Memory B cell (primary cell): ENCODE measurements at regions not wholly inside any gene's neighbourhood (a gene's known extent, or its start where the extent isn't known, plus 50 kb on each side); places are given as distances from the start of the nearest gene placed in this dataset.

Source experiments
- ATAC-seq: fragments of 150-1000 bp; cut with Tn5 transposase; 2 replicates; pipeline ENCODE4 v1.10.0; 2021; ENCODE audit warnings: low read depth, mild to moderate bottlenecking, moderate library complexity
- DNase-seq, 2 donors: peaks; one replicate each; pipeline ENCODE4 v3.0.0; 2022; ENCODE audit warnings: low spot score in 2 of 2
- H3K27ac Mint-ChIP-seq: one replicate; pipeline ENCODE4 v1.8.0; 2022; ENCODE audit warnings: mild to moderate bottlenecking, moderate library complexity, mixed read lengths
- H3K27me3 Mint-ChIP-seq: one replicate; pipeline ENCODE4 v1.8.0; 2022; ENCODE audit warnings: mixed read lengths
- H3K36me3 Mint-ChIP-seq: one replicate; pipeline ENCODE4 v1.8.0; 2022; ENCODE audit warnings: mild to moderate bottlenecking, mixed read lengths
- H3K4me1 Mint-ChIP-seq: one replicate; pipeline ENCODE4 v1.8.0; 2022; ENCODE audit warnings: mixed read lengths
- H3K4me3 Mint-ChIP-seq: one replicate; pipeline ENCODE4 v1.8.0; 2022; ENCODE audit warnings: mild to moderate bottlenecking, moderate library complexity, mixed read lengths
- H3K9me3 Mint-ChIP-seq: one replicate; pipeline ENCODE4 v1.8.0; 2022; ENCODE audit warnings: mixed read lengths

DNA sequence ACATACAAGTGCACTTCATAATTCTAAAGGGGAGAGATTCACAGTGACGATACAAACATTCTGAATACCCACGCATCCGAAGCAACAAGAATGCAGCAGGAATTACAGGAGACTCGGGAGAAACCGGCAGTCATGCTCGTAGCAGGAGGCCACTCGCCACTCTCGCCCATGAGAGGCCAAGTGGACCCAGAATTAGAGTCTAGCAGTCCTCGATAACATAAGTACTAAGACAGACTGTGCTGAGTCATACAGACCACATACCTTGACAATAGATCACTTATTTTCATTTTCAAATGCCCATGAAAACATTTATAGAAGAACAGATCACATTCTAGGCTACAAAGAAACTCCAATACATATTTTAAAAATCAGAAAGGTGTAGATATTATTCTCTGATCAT is 299.1 kb upstream of the TSHZ3 start:
- ATAC-seq, result no peak
- no peak for DNase-seq
- H3K27ac Mint-ChIP-seq, result no peak overlapping the region
- no peaks in the 10 kb centered on the region for H3K27me3 Mint-ChIP-seq
- H3K9me3 Mint-ChIP-seq, result peaks cover 19% of the 10 kb centered on the region
- no peaks in the 10 kb centered on the region for H3K4me1 Mint-ChIP-seq
- H3K36me3 Mint-ChIP-seq, result no peaks in the 10 kb centered on the region
- H3K4me3 Mint-ChIP-seq, result no peak overlapping the region

DNA sequence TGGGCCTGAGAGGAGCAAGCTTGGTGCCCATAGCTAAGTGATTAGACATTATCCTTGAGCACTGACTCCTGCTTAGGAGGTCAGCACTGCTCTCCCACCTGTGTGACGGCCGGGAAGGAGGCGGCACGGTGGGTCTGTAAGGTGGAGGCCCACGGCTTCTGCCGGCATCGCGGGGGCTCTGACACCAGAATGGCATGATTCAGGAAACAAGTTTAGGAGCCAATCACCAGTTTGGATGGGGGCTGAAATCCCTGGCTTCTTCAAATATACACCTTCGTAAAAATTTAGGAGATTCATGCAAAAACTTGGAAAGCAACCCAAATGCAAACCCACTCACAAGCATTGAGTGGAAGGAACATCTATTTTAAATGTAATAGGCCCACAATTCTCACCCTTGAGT is 307.3 kb upstream of the TSHZ3 start:
- Mint-ChIP-seq H3K36me3 (no peaks in the 10 kb centered on the region), H3K27me3 (peaks cover 1% of the 10 kb centered on the region), H3K4me1 (no peaks in the 10 kb centered on the region), H3K4me3 (no peak overlapping the region), H3K9me3 (peaks cover 13% of the 10 kb centered on the region), H3K27ac (no peak overlapping the region)
- ATAC-seq (no peak), DNase-seq (no peak)

DNA sequence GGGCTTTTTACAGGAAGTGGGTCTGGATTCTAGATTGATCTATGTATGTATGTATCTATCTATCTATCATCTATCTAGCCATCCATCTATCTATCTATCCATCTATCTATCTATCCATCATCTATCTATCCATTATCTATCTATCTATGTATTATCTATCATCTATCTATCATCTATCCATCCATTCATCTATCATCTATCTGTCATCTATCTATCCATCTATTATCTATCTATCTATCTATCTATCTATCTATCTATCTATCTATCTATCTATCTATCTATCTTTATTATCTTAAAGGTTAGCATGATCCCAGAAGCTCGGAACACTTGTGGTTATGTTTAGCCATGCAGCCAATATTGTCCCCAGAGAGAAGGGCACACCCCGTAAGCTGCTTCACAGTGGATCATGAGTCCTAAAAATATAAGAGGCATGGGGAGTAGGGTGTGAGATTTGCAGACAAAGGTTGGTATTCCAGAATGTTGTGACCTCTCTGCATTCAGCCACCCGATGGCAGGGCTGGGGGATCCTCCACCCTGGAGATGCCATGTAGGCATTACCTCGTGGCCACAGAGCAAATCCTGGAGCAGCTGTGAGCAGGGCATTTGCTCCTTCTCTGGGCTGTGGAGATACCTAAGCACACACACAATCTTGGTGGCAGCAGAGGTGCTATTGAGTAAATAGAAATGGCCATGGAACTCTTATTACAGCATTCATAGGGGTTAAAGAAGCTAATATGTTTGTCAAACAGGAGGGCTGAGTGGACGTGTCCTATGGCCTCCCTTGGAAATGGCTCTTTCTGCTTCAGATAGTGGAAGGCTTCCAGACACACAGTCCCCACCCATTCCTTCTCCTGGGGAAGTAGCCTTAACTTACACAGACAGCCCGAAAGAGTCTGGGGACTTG is 310.0 kb upstream of the TSHZ3 start:
- H3K4me3 Mint-ChIP-seq, result no peak overlapping the region
- H3K4me1 Mint-ChIP-seq, result no peaks in the 10 kb centered on the region
- no peaks in the 10 kb centered on the region for H3K36me3 Mint-ChIP-seq
- H3K27me3 Mint-ChIP-seq, result peaks cover 1% of the 10 kb centered on the region
- DNase-seq (no peak), ATAC-seq (no peak)
- no peak overlapping the region for H3K27ac Mint-ChIP-seq
- peaks cover 10% of the 10 kb centered on the region for H3K9me3 Mint-ChIP-seq

DNA sequence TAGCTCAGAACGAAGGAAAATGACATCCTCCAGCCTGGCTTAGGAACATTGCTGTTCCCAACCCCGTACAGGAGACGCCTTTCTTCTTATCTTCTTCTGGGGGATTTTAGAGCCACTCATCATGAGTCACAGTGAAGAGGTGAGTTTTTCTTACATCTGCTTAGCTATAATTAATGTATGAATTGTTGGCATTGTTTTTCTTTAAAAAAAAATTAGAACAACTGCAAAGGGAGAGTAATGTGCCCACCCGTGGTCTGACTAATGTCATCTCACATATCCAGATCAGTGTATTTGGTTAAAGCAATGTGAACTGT is 310.6 kb upstream of the TSHZ3 start:
- no peak for ATAC-seq
- H3K4me3 Mint-ChIP-seq, result no peak overlapping the region
- no peaks in the 10 kb centered on the region for H3K4me1 Mint-ChIP-seq
- H3K27me3 Mint-ChIP-seq, result peaks cover 1% of the 10 kb centered on the region
- DNase-seq, result no peak
- H3K9me3 Mint-ChIP-seq, result peaks cover 8% of the 10 kb centered on the region
- no peaks in the 10 kb centered on the region for H3K36me3 Mint-ChIP-seq
- H3K27ac Mint-ChIP-seq, result no peak overlapping the region

DNA sequence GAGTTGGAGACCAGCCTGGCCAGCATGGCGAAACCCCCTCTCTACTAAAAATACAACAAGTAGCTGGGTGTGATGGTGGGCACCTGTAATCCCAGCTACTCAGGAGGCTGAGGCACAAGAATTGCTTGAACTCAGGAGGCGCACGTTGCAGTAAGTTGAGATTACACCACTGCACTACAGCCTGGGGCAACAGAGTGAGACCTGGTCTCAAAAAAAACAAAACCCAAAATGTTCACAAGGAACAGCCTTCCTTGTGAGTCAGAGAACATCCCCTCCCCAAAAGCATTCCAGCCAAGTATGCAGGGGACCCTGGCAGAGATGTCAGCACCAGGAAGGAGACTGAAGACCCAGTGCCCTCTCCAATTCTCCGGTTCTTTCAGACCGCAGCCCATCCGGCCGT is 314.9 kb upstream of the TSHZ3 start:
- H3K27ac Mint-ChIP-seq, result no peak overlapping the region

DNA sequence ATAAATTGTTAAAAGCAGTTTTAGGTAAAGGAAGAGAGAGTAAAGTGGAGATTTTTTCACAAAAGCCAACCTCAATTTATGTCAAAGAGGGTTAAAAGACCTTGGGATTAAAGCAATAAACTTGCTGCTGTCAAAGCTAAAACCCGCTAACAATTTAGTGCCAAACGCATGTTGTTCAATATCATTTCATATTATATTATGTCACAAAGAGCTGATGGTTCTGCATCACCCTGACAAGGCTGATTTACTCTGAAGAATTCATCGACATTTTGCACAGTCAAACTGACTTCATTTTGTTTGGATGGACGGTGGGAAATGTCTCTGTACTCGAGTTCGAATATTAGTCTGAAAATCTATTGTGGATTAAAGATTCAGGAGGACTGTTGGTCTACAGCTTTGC is 315.8 kb upstream of the TSHZ3 start:
- H3K27ac Mint-ChIP-seq, result no peak overlapping the region
- no peak for DNase-seq
- H3K9me3 Mint-ChIP-seq, result peaks cover 2% of the 10 kb centered on the region
- no peak for ATAC-seq
- no peaks in the 10 kb centered on the region for H3K36me3 Mint-ChIP-seq
- H3K4me3 Mint-ChIP-seq, result no peak overlapping the region
- H3K27me3 Mint-ChIP-seq, result peaks cover 1% of the 10 kb centered on the region
- H3K4me1 Mint-ChIP-seq, result no peaks in the 10 kb centered on the region

More for the DNA sequence above, 314.9 kb upstream of the TSHZ3 start:
- Mint-ChIP-seq H3K4me1 (no peaks in the 10 kb centered on the region), H3K9me3 (peaks cover 2% of the 10 kb centered on the region), H3K27me3 (peaks cover 1% of the 10 kb centered on the region), H3K36me3 (no peaks in the 10 kb centered on the region), H3K4me3 (no peak overlapping the region)
- ATAC-seq (no peak), DNase-seq (no peak)

DNA sequence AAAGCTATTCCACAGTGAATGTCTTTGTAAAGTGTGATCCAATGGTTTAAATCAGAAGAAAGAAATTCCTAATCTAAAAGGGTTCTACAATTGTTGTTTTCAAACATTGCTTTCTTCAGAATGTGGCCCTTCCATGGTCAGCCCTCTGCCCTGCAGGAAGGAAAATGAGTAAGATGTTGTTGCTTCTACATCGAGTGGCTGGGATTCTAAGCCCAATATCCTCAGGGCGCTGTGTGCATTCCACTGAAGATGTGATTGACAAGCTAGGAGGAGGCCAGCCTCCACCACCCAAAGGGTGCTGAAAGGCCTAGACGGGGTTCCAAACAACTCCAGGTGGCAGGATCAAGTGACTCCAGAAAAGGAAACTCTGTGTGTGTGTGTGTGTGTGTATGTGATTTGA is 316.9 kb upstream of the TSHZ3 start:
- H3K27me3 Mint-ChIP-seq, result no peaks in the 10 kb centered on the region
- no peaks in the 10 kb centered on the region for H3K36me3 Mint-ChIP-seq
- H3K27ac Mint-ChIP-seq, result no peak overlapping the region
- no peak for DNase-seq
- H3K4me3 Mint-ChIP-seq, result no peak overlapping the region
- no peaks in the 10 kb centered on the region for H3K4me1 Mint-ChIP-seq
- no peaks in the 10 kb centered on the region for H3K9me3 Mint-ChIP-seq
- ATAC-seq, result no peak

DNA sequence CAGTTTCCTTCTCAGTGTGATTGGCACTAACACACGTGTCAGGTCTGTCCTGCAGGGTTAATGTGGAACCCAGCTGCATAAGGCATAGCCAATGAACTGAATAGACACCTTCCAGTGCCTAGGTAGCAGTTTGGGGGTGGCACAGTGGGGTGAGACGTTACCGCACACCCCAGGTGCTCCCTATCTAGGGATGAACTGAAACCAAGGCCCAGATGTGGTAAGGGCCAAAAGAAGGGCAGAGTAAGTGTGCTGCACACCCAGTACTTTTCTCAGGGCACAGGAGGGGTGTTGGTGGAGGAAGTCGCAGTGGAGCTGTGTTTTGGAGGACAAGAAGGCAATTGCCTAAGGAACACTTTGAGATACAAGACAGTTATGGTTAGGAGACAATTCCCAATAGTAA is 317.9 kb upstream of the TSHZ3 start:
- Mint-ChIP-seq H3K27me3 (no peaks in the 10 kb centered on the region), H3K4me3 (no peak overlapping the region), H3K36me3 (no peaks in the 10 kb centered on the region), H3K4me1 (no peaks in the 10 kb centered on the region), H3K27ac (no peak overlapping the region), H3K9me3 (no peaks in the 10 kb centered on the region)
- DNase-seq (no peak), ATAC-seq (no peak)

DNA sequence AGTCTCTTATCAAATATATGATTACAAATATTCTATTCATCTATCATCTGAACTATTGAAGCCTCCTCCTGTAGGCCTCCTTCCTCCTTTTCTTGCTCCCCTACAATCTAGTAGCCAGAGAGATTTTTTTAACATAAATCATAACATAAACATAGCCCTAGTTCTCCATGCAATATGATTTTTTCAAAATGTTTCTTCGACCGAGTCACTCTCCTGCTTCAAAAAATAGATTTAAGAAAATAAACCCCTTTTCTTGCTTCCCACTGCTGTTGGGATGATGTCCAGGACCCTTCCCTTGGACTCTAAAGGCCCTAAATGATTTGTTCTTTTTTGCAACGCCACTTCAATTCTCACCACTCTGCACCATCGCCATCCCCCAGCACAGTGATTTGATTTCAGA is 319.7 kb upstream of the TSHZ3 start:
- H3K36me3 Mint-ChIP-seq, result no peaks in the 10 kb centered on the region
- no peak for ATAC-seq
- no peak for DNase-seq
- H3K9me3 Mint-ChIP-seq, result peaks cover 4% of the 10 kb centered on the region
- no peak overlapping the region for H3K4me3 Mint-ChIP-seq
- H3K27me3 Mint-ChIP-seq, result no peaks in the 10 kb centered on the region
- H3K27ac Mint-ChIP-seq, result no peak overlapping the region
- H3K4me1 Mint-ChIP-seq, result no peaks in the 10 kb centered on the region

DNA sequence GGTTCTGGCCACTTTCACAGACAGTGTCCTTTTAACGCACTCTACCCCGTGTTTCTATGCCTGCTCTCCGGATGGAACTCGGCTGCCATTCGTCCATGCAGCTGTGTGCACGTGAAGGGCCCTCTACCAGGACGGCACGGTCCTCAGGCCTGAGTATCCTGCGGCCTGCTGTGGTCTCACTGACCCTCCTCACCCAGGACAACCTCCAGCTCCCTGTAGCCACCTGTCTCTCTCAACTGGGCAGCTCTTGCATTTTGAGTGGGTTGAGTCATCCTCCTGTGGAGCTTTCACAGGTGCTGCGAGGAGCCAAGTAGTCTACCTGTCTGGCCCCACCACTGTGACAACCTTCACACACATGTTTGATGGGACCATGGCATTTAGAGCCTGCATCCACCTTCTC is 321.7 kb upstream of the TSHZ3 start:
- Mint-ChIP-seq H3K4me3 (no peak overlapping the region), H3K27ac (no peak overlapping the region), H3K9me3 (peaks cover 6% of the 10 kb centered on the region), H3K4me1 (no peaks in the 10 kb centered on the region), H3K36me3 (no peaks in the 10 kb centered on the region), H3K27me3 (no peaks in the 10 kb centered on the region)
- no peak for ATAC-seq
- DNase-seq, result no peak

DNA sequence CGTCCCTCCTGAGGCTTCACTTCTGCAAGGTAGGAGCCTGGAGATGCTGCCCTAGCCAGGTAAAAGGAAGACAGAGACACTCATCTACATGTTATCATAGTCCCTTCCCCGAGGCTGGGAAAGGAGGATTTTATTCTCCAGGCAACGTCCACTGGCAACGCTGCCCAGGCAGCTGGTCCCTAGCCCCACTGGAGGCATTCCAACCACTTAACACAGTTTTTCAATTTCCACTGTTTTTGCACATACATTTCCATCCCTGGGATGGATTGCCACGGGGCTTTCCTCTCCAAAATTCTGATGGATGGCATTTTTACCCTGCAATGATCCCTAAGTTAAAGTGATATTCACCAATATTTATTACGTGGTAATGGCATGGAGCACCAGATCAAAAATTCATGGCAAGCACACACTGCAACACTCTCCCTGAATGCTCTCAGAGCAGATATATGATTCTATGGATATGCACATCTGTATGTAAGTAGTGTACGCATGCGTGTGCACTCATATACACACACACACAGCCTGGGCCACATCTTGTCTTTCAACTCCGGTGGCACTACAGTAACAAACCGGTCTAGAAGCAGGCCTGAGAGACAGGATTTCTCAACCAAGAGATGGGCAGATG is 322.3 kb upstream of the TSHZ3 start:
- H3K4me3 Mint-ChIP-seq, result no peak overlapping the region
- DNase-seq (no peak), ATAC-seq (no peak)
- H3K27ac Mint-ChIP-seq, result no peak overlapping the region
- H3K4me1 Mint-ChIP-seq, result no peaks in the 10 kb centered on the region
- no peaks in the 10 kb centered on the region for H3K27me3 Mint-ChIP-seq
- H3K36me3 Mint-ChIP-seq, result no peaks in the 10 kb centered on the region
- H3K9me3 Mint-ChIP-seq, result peaks cover 6% of the 10 kb centered on the region

DNA sequence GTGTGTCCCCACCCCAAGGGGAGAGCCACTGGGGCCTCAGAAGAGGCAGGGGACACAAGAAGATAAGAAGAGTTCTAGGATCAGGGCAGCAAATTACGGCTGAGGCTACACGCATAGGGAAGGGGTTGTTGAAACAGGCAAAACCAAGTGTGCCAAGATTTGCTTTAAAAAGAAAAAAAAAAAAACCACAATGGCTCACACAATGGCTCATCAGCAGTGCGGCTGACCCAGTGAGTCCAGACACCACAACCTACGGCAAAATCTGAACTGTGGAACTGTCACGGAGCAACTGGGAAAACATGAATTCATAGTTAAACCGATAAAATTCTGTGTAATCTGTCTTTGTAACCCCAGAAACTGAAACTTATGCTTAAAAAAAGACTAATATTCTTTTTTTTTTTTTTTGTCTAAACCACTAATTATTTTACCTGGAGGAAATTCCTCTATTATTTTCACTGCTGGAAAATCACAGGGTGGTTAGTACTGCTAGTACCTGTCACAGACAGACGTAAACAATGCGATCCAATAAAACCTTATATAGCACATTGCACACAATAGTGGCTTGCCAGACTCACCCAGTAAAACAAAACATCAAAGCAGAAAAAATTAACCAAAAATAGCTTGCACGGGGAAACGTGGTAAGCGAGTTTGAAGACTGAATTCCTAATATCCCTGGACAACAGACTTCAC is 325.4 kb upstream of the TSHZ3 start:
- DNase-seq (no peak), ATAC-seq (no peak)
- Mint-ChIP-seq H3K4me1 (no peaks in the 10 kb centered on the region), H3K27me3 (no peaks in the 10 kb centered on the region), H3K36me3 (no peaks in the 10 kb centered on the region), H3K27ac (no peak overlapping the region), H3K9me3 (peaks cover 11% of the 10 kb centered on the region), H3K4me3 (no peak overlapping the region)

DNA sequence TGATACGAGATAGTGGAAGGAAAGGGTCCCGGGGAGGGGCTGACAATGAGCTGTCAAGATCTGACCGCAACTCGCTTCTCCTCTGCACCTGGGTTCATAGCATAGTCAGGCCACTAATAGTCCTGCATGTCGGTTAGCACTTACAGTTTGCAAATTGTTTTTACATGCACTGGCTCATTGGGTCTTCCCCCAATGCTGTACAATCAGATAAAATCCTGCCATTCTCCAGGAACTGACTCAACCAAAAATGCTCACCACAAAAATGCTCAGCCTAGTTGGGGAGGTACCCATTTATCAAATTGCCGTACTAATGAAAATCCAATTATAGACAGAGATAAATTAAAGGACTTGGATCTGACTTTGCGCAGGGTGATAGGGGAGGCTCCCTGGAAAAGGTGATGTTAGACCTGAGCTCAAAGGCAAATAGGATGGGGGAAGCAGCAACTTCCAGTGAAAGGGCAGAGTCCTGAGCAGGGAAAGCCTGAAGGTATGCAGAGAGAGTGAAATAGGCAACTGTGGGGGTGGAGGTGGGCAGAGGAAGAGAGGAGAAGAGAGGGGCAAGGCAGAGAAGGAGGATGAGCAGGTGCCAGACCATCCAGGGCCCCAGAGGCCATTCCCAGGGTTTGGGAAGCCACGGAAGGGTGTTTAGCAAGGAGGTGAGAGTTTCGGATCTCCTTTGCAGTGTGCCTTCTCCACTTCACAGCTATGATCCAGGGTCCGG is 326.1 kb upstream of the TSHZ3 start:
- ATAC-seq (no peak), DNase-seq (no peak)
- Mint-ChIP-seq H3K4me1 (no peaks in the 10 kb centered on the region), H3K27me3 (no peaks in the 10 kb centered on the region), H3K27ac (no peak overlapping the region), H3K36me3 (no peaks in the 10 kb centered on the region), H3K4me3 (no peak overlapping the region), H3K9me3 (peaks cover 11% of the 10 kb centered on the region)
